ENCODE measurements at regions not wholly inside any gene's neighbourhood (a gene's known extent, or its start where the extent isn't known, plus 50 kb on each side); places are given as distances from the start of the nearest gene placed in this dataset.

DNA sequence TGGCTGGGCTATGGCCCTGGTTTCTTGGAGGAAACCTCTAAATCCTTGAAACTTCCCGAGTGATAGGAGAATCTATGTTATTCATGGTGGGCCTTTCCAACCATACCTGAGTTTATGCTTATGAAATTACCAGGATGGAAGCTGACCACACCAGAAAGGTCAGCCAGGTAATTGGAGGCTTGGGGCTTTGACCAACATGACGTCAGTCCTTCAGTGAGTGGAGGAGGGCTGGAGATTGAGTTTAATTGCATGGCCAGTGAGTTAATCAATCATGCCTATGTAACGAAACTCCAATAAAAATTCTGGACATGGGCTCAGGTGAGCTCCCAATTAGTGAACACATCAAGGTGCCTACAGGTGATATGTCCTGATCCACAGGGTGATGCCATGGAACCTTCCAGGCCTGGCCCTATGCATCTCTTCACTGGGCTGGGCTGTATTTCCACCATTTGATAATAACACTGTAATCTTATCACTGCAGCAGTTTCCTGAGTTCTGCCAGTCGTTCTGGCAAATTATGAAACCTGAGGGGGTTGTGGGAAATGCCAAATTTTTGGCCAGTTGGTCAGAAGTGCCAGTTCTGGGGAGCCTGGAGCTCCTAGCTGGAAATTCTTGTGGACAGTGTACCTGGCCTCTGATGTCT, 106.5 kb downstream of the CDH26 start:
- no peak for DNase-seq (ENCODE audit: low read depth)

DNA sequence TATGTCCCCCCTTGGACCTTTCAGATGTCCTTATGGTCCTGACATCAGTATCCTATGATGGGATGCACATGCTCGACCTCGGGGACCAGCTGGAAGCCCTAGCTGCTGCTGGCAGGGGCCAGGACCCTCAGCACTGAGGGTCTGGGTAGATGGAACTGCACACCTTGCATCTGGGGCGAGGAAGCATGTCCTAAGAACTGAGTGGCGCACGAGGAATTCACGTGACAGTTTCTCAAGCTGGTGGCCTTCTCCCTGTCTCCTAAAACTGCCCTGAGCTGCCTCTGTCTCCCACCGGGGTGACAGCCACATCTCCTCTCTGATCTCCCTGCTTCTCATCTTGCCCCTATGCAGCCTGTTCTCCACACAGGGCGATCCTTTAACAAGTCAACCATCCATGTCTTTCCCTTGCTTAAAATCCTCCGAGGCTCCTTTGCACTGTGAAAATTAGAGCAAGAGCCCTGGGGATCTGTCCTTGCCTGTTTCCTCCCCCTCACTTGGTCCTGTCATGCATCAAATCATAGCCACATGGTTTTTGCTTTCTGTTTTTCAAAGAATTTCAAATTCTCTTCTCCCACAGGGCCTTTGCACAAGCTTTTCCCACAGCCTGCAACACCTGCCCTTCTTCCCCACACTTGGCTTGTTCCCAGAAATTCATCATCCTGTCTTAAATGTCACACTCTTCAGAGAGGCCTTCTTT, 107.7 kb downstream of the CDH26 start:
- no peak for DNase-seq (ENCODE audit: low read depth)

- no peak for DNase-seq (ENCODE audit: low read depth)
Observed at GRCh38 chr20:60066438-60066823, 108.2 kb downstream of the CDH26 start.

DNA sequence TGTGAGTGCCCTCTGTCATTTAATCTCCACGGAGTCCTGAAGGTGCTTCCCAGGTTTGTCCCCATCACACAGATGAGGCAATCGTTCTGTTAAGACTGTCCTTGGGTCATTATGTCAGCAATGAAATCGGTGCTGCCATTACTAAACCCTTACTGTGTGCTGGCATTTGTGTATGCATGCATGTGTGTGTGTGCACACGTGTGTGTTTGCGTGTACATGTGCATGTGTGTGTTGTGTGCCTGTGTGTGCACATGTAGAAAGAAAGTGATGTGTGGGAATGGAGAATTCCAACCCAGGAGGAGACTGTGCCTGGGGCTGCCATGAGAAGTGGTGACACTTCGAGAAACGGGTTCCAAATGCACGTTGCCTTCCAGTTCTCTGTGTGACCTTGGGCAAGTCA, 110.3 kb downstream of the CDH26 start:
- no peak for DNase-seq (ENCODE audit: low read depth)

DNA sequence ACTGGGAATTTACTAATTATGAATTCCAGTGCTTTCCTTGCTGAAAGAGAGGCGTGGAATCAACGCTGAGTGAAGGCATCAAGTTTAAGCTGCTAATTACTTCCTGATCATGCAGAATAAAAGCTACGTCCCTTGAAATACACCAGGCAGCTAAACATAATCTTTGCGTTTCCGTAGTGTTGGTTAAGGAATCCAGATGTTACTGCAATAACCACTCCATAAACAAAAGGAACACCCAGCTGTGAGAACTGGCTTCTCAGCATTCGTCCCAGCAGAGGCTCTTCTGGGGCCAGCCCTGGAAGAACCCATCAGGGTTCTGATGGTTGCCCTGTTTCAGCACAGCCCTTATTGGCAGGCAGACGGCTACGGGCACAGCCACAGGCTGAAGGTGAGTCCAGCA, 111.4 kb downstream of the CDH26 start:
- no peak for DNase-seq (ENCODE audit: low read depth)

DNA sequence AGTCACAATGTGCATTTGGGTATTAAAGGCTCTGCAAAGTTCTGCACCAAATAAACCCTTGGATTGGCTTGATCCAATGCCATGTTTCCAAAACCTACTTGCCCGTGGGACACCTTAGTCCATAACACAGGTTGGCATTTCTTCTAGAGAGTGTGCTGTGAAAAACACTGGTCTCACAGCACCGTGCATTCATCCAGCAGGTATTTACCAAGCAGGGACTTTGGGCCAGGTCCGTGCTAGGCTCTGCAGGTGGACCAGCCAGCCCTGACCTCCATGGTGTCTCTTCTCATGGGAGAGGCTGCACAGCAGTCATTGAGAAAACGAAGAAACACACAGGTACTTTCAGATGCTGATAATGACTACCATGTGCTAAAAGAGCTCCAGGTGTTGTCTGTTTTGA, 112.6 kb downstream of the CDH26 start:
- DNase-seq (ENCODE audit: low read depth): no peak

- DNase-seq (ENCODE audit: low read depth): no peak
Observed at GRCh38 chr20:60071965-60072364, 113.7 kb downstream of the CDH26 start.

DNA sequence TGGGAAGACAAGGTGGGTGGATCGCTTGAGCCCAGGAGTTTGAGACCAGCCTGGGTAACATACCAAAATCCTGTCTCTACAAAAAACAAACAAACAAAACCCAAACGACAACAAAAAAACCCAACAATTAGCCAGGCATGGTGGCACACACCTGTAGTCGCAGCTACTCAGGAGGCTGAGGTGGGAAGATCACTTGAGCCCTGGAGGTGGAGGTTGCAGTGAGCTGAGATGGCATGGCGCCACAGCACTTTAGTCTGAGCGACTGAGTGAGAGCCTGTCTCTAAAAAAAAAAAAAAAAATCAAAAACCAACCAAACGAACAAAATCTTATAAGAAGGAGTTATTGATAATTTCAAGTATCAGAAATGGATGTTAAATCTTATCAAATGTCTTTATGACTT, 114.9 kb downstream of the CDH26 start:
- DNase-seq (ENCODE audit: low read depth): no peak

DNA sequence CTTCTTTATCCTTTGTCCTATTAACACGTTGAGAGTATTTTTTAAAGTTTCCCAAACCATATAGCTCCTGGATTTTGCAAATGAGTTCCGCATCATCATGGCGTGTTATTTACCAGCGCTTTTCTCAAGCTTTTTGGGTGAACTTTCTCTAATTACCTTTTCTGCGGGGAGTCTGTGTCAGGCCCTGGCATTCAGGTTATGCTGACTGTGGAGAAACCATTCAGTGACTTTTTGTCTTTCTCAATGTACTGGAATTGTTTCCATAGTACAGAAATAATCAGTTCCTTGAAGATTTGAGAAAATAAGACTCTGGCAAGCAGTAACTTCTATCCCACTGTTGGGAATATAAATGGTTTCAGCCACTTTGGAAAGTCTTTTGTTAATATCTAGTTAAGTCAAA, 115.3 kb downstream of the CDH26 start:
- no peak for DNase-seq (ENCODE audit: low read depth)

DNA sequence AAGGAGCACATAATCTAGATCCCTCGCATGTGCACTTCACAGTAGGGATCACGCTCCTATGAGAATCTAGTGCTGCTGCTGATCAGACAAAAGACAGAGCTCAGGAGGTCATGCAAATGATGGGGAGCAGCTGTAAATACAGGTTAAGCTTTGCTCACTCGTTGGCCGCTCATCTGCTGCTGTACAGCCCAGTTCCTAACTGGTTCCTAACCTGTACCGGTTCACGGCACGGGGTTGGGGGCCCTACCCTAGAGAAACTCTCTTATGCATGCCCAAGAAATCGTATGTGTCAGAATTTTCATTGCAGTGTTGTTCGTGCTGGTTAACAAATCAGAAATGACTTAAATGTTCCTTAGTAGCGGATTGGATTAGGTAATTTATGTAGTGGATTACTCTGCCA, 116.1 kb downstream of the CDH26 start:
- DNase-seq (ENCODE audit: low read depth): no peak

DNA sequence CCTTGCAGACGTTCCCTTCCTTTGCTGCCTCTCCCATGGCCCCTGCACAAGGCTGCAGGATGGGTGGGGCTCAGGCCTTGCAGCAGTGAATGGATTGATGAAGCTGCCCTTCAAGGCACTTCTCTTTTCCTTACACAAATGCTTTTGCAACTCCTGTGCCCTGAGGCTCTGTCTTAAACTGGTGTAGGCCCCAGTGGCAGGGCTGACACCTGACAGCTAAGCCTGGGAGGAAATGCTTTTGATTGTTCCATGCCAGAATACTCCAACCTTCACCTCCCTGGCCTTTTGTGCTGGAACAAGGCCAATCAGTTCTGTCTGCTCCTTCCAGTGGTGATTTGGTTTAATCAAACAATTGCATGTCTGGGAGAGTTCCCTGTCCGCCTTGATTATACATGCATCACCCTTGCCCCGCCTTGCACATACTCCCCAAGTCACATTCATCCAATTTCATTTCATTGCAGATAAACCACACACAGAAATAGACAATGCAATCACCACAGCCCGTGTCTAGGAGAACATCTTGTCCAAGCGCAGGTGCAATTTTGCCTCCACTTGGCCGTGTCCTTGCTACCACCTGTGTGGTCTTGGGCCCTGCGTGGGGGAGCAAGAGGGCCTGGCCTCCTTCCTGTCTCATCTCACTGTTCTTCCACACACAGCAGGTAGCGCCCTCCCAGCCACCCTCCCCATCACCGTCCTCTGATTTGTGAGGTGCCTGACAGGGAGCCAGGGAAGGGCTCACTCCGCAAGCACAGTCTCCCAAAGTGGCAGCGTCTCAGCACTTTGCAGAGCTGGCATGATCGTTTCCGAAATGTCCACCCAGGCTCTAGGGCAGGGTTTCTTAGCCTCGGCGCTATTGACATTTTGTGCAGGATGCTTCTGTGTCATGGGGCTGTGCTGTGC, 120.4 kb downstream of the CDH26 start:
- no peak for DNase-seq (ENCODE audit: low read depth)

DNA sequence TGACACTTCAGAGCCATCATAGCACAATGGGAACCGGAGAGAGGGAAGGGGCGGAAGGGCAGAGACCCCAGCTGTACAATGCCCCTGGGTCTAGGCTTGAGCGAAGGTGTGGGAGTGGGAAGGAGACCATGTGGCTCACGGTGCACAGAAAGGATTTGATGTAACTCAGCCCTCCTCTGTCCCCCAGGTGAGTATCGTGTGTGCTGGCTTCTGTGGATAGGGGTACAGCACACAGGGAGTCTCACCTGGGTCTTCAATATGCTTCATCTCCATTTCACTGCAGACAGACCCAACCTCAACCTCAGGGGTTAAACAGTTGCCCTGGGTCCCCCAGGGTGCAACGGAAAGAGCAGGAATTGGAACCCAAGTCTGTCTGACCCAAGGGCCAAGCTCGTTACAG, 122.2 kb downstream of the CDH26 start:
- no peak for DNase-seq (ENCODE audit: low read depth)

DNA sequence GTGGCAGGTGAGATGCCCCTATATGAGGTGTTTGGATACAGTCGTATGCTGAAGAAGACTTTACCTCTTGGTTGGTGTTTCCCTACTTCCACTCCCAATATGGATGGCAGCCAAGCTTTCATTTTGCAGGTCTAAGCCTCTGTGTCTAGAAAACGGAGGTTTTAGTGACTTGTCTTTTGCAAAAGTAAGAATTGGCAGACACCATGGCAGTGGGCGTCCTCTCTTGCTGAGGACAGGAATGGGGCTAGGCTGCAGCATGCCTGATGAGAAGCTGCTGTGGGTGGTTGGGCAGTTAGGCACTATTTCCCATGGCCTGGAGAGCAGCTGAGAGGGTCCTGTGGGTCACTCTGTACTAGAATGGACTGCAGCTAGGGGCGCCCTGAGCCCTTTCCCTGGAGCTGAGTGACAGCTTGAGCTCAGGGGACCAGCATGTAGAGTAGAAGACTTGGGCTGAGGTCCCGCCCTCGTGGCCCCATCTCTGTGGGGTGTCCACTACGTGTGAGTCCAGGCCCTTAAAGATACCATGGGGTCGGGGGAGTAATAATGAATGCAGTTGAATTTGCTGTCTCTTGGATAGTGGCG, 127.4 kb downstream of the CDH26 start:
- DNase-seq (ENCODE audit: low read depth): no peak

DNA sequence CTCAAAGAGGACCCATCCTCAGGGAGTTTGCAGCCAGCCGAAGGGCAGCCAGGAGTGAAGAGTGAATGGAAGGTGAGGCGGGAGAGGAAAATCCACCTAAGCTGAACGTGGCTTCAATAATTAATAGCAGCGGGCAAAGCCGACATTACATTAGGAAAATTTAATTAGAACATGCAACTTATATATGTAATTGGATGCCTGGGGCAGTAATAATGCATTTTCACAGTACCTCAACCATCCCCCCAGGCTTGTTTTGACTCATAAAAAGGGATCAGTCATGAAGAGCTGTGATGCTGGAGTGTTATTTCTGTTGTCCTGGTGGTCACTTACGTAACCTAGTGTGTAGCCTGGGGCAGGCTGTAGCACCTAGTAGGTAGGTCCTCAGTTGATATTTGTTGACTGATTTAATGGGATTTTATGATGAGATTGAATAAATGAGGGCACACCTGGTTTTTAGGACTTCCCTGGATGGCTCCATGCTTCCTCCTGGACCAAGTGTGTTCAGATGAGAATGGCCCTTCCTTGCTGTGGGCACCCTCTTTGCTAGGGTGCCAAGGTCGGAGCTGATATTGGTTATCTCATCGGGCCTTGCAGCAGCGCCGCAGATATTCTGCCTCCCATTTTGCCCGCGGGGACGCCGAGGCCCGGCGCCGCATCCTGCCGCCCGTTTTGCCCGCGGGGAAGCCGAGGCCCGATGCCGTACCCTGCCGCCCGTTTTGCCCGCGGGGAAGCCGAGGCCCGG, 128.8 kb downstream of the CDH26 start:
- no peak for DNase-seq (ENCODE audit: low read depth)

DNA sequence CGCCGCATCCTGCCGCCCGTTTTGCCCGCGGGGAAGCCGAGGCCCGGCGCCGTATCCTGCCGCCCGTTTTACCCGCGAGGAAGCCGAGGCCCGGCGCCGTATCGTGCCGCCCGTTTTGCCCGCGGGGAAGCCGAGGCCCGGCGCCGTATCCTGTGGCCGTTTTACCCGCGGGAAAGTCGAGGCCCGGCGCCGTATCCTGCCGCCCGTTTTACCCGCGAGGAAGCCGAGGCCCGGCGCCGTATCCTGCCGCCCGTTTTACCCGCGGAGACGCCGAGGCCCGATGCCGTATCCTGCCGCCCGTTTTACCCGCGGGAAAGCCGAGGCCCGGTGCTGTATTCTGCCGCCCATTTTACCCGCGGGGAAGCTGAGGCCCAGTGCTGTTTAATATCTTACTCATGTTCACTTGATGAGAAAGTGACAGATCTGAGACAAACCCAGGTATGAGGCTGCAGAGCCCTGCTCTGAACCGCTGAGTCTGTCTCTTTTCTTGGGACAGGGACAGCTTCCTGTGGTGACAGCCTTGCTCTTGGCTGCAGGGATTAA, 129.4 kb downstream of the CDH26 start:
- DNase-seq (ENCODE audit: low read depth): no peak

- DNase-seq (ENCODE audit: low read depth): no peak
Observed at GRCh38 chr20:60088236-60088635, 130.0 kb downstream of the CDH26 start.

DNA sequence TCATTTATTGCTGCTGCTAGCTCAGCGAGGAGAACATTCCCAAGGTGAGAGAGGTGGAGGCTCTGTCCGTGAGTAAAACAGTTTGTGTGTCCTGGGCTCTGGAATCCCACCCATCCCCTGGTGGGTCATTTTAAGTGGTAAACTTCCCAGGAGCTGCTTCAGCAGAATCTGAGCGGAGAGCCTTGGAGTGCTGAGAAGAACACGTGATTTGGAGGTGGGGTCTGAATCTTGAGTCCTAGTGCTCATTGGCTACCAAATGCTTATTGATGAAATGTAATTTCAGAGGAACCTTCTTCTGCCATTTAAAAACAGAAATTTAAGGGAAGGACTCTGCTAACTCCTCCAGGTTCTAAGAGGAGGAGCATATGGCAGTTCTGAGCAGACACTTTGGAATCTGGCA, 132.4 kb downstream of the CDH26 start:
- DNase-seq (ENCODE audit: low read depth): no peak

DNA sequence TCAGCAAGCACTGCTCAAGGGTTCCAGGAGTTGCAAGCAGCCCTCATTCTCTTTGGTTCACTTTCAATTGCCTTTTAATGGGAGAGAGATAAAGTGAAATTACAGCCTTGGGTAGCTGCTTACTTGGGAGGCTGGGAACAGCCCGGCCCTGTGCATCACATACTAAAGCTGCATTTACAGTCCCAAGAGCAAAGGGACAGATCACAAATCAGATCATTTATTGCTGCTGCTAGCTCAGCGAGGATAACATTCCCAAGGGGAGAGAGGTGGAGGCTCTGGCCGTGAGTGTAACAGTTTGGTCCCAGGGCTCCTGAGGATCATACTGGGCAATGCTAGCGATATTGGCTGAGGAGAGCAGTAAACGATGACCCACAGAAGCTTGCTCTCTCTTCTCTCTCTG, 133.1 kb downstream of the CDH26 start:
- DNase-seq (ENCODE audit: low read depth): no peak

- DNase-seq (ENCODE audit: low read depth): no peak
Observed at GRCh38 chr20:60091861-60092260, 133.6 kb downstream of the CDH26 start.

DNA sequence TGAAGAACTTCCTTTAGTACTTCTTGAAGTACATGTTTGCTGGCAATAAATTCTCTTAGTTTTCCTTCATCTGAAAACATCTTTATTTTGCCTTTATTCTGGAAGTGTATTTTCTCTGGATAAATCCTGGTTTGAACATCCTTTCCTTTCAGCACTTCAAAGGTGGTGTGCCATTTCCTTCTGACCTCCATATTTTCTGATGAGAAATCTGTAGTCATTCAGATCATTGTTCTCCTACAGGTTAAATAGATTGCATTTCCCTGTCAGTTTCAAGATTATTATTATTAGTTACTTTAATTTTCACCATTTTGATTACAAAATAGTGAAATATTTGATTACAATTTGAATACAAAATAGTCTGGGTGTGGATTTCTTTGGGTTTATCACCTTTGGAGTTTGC, 134.5 kb downstream of the CDH26 start:
- no peak for DNase-seq (ENCODE audit: low read depth)

DNA sequence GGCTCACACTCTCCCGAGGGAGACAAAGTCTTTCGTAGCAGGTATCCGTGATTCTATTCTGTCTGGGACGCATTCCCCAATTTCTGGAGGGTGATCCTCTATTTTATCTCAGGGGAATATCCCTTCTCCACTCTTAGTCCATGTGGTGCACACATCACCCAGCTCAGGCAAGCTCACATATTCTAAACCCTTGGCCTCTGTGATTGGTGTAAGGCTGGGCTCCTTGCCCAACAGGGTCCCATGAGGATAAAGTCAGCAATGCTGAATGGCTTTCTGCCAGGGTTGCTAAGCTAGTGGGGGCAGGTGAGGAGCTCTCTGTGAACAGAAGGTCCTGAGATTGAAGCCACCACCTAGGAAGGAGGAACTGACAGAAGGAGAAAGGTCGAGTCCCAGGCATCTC, 137.2 kb downstream of the CDH26 start:
- no peak for DNase-seq (ENCODE audit: low read depth)

DNA sequence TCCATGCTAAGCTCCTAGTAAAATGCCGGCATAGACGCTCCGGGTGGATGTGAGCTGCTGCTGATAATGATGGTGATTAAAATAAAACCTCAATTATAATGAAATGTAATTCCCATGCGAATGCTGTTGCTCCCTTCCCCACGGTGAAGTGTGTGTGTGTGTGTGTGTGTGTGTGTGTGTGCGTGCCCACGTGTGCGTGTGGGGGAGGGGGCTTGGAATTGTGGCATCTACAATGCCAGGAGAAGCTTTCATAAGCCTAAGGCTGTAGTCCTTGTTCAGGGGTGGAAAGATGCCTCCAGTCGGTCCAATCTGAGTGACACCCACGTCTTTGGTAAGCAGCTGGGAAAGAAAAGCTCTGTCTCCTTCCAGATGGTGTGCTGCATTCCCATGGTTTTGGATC, 137.9 kb downstream of the CDH26 start:
- DNase-seq (ENCODE audit: low read depth): no peak

Measured in CMK (cell line).